MM.1S (cell line): ENCODE measurements at regions not wholly inside any gene's neighbourhood (a gene's known extent, or its start where the extent isn't known, plus 50 kb on each side); places are given as distances from the start of the nearest gene placed in this dataset.

Source experiments
- DNase-seq: peaks from one replicate; pipeline ENCODE4 v3.0.0-alpha.2; 2015
- H2AFZ ChIP-seq: fragments of 300-600 bp; sonication (generic); 2 replicates; pipeline ENCODE4 v1.6.0; 2016; ENCODE audit warnings: antibody characterized with exemption, low read length
- H3F3A ChIP-seq: fragments of 300-600 bp; sonication (generic); 2 replicates; pipeline ENCODE4 v1.6.1; 2016; ENCODE audit warnings: mild to moderate bottlenecking, antibody characterized with exemption, low read length, moderate library complexity, mixed read lengths; ENCODE audit not compliant: insufficient read depth
- H3K27ac ChIP-seq: fragments of 300-600 bp; sonication (generic); 2 replicates; pipeline ENCODE4 v1.5.1; 2016; ENCODE audit warnings: mild to moderate bottlenecking, low read length
- H3K27me3 ChIP-seq: fragments of 300-600 bp; sonication (generic); replicated peaks from 2 replicates; pipeline ENCODE4 v1.6.0; 2016; ENCODE audit warnings: low read length; ENCODE audit not compliant: insufficient read depth
- H3K36me3 ChIP-seq: fragments of 300-600 bp; sonication (generic); replicated peaks from 2 replicates; pipeline ENCODE4 v1.6.1; 2016; ENCODE audit warnings: mild to moderate bottlenecking, low read length, mixed read lengths; ENCODE audit not compliant: insufficient read depth
- H3K4me1 ChIP-seq: fragments of 300-600 bp; sonication (generic); 2 replicates; pipeline ENCODE4 v1.6.1; 2016; ENCODE audit warnings: low read length, mixed read lengths
- H3K4me2 ChIP-seq: fragments of 300-600 bp; sonication (generic); 2 replicates; pipeline ENCODE4 v1.6.0; 2016; ENCODE audit warnings: low read depth, low read length
- H3K4me3 ChIP-seq: fragments of 300-600 bp; sonication (generic); 2 replicates; pipeline ENCODE4 v1.5.1; 2016; ENCODE audit warnings: low read length, mixed read lengths
- H3K79me2 ChIP-seq: fragments of 300-600 bp; sonication (generic); 2 replicates; pipeline ENCODE4 v1.6.1; 2016; ENCODE audit warnings: mixed run types, low read length, mixed read lengths
- H3K9ac ChIP-seq: fragments of 300-600 bp; sonication (generic); 2 replicates; pipeline ENCODE4 v1.6.1; 2016; ENCODE audit warnings: low read length, mixed read lengths
- H3K9me2 ChIP-seq: fragments of 300-600 bp; sonication (generic); replicated peaks from 2 replicates; pipeline ENCODE4 v1.6.1; 2016; ENCODE audit warnings: mild to moderate bottlenecking, low read length, mixed read lengths; ENCODE audit not compliant: insufficient read depth
- H3K9me3 ChIP-seq: fragments of 300-600 bp; sonication (generic); replicated peaks from 2 replicates; pipeline ENCODE4 v1.6.1; 2016; ENCODE audit warnings: mild to moderate bottlenecking, low read length, mixed read lengths; ENCODE audit not compliant: insufficient read depth
- H4K20me1 ChIP-seq: fragments of 300-600 bp; sonication (generic); 2 replicates; pipeline ENCODE4 v1.6.1; 2016; ENCODE audit warnings: mild to moderate bottlenecking, low read length, moderate library complexity, mixed read lengths; ENCODE audit not compliant: insufficient read depth
- CTCF ChIP-seq: fragments of 300-600 bp; sonication (generic); IDR thresholded peaks from 2 replicates; pipeline ENCODE4 v1.5.1; 2016; ENCODE audit warnings: antibody characterized with exemption, low read length, mixed read lengths
- EZH2 ChIP-seq: fragments of 300-600 bp; sonication (generic); optimal IDR thresholded peaks from 2 replicates; pipeline ENCODE3; 2017; ENCODE audit warnings: low read depth, mild to moderate bottlenecking, antibody characterized with exemption, low read length, mixed read lengths
- EZH2phosphoT487 ChIP-seq: fragments of 300-600 bp; sonication (generic); IDR thresholded peaks from 2 replicates; pipeline ENCODE4 v1.6.1; 2018; ENCODE audit warnings: antibody characterized with exemption, low read length

GRCh38 chr10:76759681-76760080, 877.9 kb downstream of the KCNMA1 start:
- Histone ChIP-seq H3K9ac (no peak overlapping the region), H3K79me2 (no peaks in the 10 kb centered on the region), H3K27me3 (no peaks in the 10 kb centered on the region), H3F3A (no peaks in the 10 kb centered on the region), H3K36me3 (no peaks in the 10 kb centered on the region), H3K4me3 (no peak overlapping the region), H3K9me3 (no peaks in the 10 kb centered on the region), H3K4me2 (no peak overlapping the region), H3K27ac (no peak overlapping the region), H2AFZ (no peak overlapping the region), H3K9me2 (no peaks in the 10 kb centered on the region), H3K4me1 (no peaks in the 10 kb centered on the region), H4K20me1 (no peaks in the 10 kb centered on the region)
- TF ChIP-seq EZH2phosphoT487 (no peak), CTCF (no peak), EZH2 (no peak)
- DNase-seq = no peak

GRCh38 chr10:76743169-76743568, 894.4 kb downstream of the KCNMA1 start:
- Histone ChIP-seq H2AFZ (no peak overlapping the region), H3K9me2 (no peaks in the 10 kb centered on the region), H3K9me3 (no peaks in the 10 kb centered on the region), H3K27ac (no peak overlapping the region), H3K36me3 (no peaks in the 10 kb centered on the region), H3F3A (no peaks in the 10 kb centered on the region), H3K4me1 (no peaks in the 10 kb centered on the region), H3K4me3 (no peak overlapping the region), H3K4me2 (no peak overlapping the region), H3K79me2 (no peaks in the 10 kb centered on the region), H3K9ac (no peak overlapping the region), H4K20me1 (no peaks in the 10 kb centered on the region), H3K27me3 (no peaks in the 10 kb centered on the region)
- DNase-seq = no peak
- TF ChIP-seq EZH2phosphoT487 = no peak
- no peak for TF ChIP-seq EZH2

GRCh38 chr10:76740514-76740913, 897.1 kb downstream of the KCNMA1 start:
- no peaks in the 10 kb centered on the region for H3F3A ChIP-seq
- H3K9me3 ChIP-seq = no peaks in the 10 kb centered on the region
- no peaks in the 10 kb centered on the region for H3K4me1 ChIP-seq
- no peak overlapping the region for H3K9ac ChIP-seq
- H3K36me3 ChIP-seq = no peaks in the 10 kb centered on the region
- no peaks in the 10 kb centered on the region for H4K20me1 ChIP-seq
- no peak overlapping the region for H3K4me2 ChIP-seq
- TF ChIP-seq EZH2phosphoT487 (no peak), EZH2 (no peak), CTCF (no peak)
- no peak for DNase-seq
- H2AFZ ChIP-seq = no peak overlapping the region
- H3K9me2 ChIP-seq = no peaks in the 10 kb centered on the region
- no peaks in the 10 kb centered on the region for H3K79me2 ChIP-seq
- H3K27me3 ChIP-seq = no peaks in the 10 kb centered on the region
- H3K27ac ChIP-seq = no peak overlapping the region
- no peak overlapping the region for H3K4me3 ChIP-seq

GRCh38 chr10:76738991-76739390, 898.6 kb downstream of the KCNMA1 start:
- no peak overlapping the region for H3K4me3 ChIP-seq
- no peaks in the 10 kb centered on the region for H3K9me3 ChIP-seq
- H3K36me3 ChIP-seq = no peaks in the 10 kb centered on the region
- no peak for DNase-seq
- no peak overlapping the region for H3K27ac ChIP-seq
- TF ChIP-seq CTCF (no peak), EZH2phosphoT487 (no peak), EZH2 (no peak)
- H3K4me2 ChIP-seq = no peak overlapping the region
- H3F3A ChIP-seq = no peaks in the 10 kb centered on the region
- no peak overlapping the region for H2AFZ ChIP-seq
- H3K27me3 ChIP-seq = no peaks in the 10 kb centered on the region
- no peaks in the 10 kb centered on the region for H3K4me1 ChIP-seq
- H3K9me2 ChIP-seq = no peaks in the 10 kb centered on the region
- no peaks in the 10 kb centered on the region for H3K79me2 ChIP-seq
- no peaks in the 10 kb centered on the region for H4K20me1 ChIP-seq
- H3K9ac ChIP-seq = no peak overlapping the region
